ENCODE measurements at regions not wholly inside any gene's neighbourhood (a gene's known extent, or its start where the extent isn't known, plus 50 kb on each side); places are given as distances from the start of the nearest gene placed in this dataset.

DNA sequence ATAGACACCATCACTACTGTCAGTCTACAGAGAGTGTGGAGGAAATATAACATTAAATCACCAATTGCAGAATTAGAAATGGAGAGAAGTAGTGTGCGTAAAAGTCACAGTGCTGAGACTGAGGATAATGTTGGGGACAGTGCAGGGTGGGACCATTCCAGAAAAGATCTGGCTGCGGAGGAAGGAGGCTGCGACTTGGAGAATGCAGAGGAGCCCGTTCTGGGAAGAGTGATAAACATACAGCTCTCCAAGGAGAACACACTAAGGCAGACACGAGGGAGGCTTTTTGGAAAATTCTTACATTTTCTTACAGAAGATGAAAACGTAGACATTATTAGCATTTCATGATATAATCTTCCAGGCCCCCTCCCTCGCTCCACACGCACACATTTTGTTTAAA lies 337.8 kb downstream of the IRS2 start:
- Mint-ChIP-seq H3K27ac (no peak overlapping the region), H3K4me1 (no peaks in the 10 kb centered on the region), H3K4me3 (no peak overlapping the region), H3K36me3 (ENCODE audit: low read depth) (no peaks in the 10 kb centered on the region), H3K27me3 (peaks cover 21% of the 10 kb centered on the region)
- H3K9me3 ChIP-seq (ENCODE audit: control insufficient read depth, low read length, poor library complexity, severe bottlenecking) = no peaks in the 10 kb centered on the region
- DNase-seq = no peak
- no peak for ATAC-seq

DNA sequence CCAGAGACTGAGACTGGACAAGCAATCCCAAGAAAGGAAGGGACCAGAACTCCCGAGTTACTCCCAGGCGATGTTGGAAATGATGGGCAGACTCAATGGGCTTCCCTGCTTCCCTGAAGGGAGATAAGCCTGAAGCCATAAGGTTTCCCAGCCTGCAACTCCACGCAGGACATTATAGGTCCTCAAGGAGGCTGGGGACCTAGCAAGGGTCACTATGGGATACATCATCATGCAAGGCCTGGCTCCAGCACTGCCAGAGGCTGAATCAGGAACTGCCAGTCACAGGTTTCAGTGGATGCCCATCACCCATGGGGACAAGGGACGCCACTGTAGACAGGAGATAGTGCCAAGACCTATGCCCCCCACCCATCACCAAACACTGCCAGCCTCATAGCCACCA lies 338.7 kb downstream of the IRS2 start:
- peaks cover 21% of the 10 kb centered on the region for H3K27me3 Mint-ChIP-seq
- H3K4me3 Mint-ChIP-seq = no peak overlapping the region
- DNase-seq = no peak
- no peak overlapping the region for H3K27ac Mint-ChIP-seq
- no peaks in the 10 kb centered on the region for H3K36me3 Mint-ChIP-seq (ENCODE audit: low read depth)
- H3K9me3 ChIP-seq (ENCODE audit: control insufficient read depth, low read length, poor library complexity, severe bottlenecking) = no peaks in the 10 kb centered on the region
- H3K4me1 Mint-ChIP-seq = no peaks in the 10 kb centered on the region
- no peak for ATAC-seq

DNA sequence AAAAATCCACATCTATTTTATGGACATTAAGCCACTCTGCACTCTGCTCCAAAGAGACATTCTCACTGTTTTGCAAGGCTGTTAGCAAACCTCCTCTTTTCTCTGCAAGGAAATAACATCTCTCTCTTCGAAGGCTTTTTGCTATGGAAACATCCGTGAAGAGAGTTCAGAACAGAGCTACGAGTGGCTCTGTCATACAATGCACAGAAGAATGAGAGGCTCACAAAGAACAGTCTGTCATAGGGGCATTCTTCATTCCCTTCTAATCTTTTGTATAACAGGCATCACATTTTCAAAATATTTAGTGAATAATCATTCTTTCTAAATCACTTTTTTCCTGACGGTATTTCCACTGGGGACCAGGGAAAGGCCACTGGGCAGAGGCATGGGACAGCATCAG lies 346.1 kb downstream of the IRS2 start:
- Mint-ChIP-seq H3K36me3 (ENCODE audit: low read depth) (no peaks in the 10 kb centered on the region), H3K4me3 (no peak overlapping the region), H3K27me3 (no peaks in the 10 kb centered on the region), H3K4me1 (no peaks in the 10 kb centered on the region), H3K27ac (no peak overlapping the region)
- H3K9me3 ChIP-seq (ENCODE audit: control insufficient read depth, low read length, poor library complexity, severe bottlenecking) = no peaks in the 10 kb centered on the region
- DNase-seq (no peak), ATAC-seq (no peak)

DNA sequence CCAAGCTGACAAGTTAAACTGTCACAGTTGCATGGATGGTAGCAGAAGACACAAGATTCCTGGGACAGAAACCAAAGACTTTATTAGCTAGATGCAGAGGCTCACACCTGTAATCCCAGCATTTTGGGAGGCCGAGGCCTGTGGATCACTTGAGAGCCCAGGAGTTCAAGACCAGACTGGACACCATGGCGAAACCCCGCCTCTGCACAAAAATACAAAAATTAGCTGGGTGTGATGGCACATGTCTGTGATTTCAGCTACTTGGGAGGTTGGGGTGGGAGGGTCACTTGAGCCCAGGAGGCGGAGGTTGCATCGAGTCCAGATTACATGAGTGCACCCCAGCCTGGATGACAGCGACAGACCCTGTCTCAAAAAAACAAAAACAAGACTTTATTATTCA lies 346.6 kb downstream of the IRS2 start:
- ATAC-seq (no peak), DNase-seq (no peak)
- H3K27me3 Mint-ChIP-seq = no peaks in the 10 kb centered on the region
- no peak overlapping the region for H3K4me3 Mint-ChIP-seq
- no peaks in the 10 kb centered on the region for H3K9me3 ChIP-seq (ENCODE audit: control insufficient read depth, low read length, poor library complexity, severe bottlenecking)
- H3K27ac Mint-ChIP-seq = no peak overlapping the region
- no peaks in the 10 kb centered on the region for H3K36me3 Mint-ChIP-seq (ENCODE audit: low read depth)
- H3K4me1 Mint-ChIP-seq = no peaks in the 10 kb centered on the region

DNA sequence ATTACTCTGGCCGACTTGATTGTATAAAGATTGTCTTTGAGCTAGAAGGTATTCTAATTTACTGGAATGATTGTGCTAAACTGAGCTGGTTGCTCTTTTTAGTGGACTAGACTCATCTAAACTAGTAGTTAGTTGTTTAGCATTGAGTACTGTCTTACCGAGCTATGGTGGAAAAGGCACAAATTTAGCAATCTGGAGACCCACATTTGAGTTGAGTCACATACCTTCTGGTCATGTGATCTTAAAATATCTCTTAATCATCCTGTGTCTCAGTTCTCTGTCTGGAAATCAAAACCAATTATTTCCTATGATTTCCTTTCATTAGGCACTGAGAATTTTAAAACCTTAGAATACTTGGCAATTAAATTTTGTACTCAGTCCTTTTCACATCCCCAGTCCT lies 349.5 kb downstream of the IRS2 start:
- Mint-ChIP-seq H3K4me1 (no peaks in the 10 kb centered on the region), H3K4me3 (no peak overlapping the region), H3K27ac (no peak overlapping the region), H3K27me3 (no peaks in the 10 kb centered on the region), H3K36me3 (ENCODE audit: low read depth) (no peaks in the 10 kb centered on the region)
- no peaks in the 10 kb centered on the region for H3K9me3 ChIP-seq (ENCODE audit: control insufficient read depth, low read length, poor library complexity, severe bottlenecking)
- no peak for ATAC-seq
- DNase-seq = no peak

DNA sequence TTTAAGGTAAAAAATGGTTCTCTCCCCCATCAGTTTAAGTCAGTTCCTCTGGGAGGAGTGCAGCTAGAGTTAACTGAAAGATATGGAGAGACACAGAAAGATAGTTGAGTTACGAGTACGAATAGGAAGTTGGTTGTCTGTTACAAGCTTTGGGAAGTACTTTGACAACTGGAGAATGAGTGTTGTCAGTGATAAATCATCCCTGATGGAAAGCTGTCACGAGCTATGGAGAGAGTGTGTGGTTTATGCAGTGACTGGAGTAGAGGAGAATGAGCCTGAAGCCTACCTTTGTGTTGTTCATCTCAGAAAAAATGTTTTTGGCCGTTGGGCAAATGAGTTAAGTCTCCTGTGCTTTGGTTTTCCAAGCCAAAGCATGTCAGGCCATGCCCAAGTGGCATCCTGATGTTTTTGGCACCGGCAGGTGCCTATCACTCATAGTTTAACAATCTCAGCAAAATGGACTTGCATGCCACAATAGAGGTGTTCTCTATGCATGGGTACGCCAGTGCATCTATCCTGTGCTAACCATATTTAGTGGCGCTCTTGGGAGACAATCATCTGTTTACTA lies 350.2 kb downstream of the IRS2 start:
- no peak overlapping the region for H3K27ac Mint-ChIP-seq
- H3K4me3 Mint-ChIP-seq = no peak overlapping the region
- H3K4me1 Mint-ChIP-seq = no peaks in the 10 kb centered on the region
- DNase-seq = no peak
- no peaks in the 10 kb centered on the region for H3K9me3 ChIP-seq (ENCODE audit: control insufficient read depth, low read length, poor library complexity, severe bottlenecking)
- ATAC-seq = no peak
- no peaks in the 10 kb centered on the region for H3K27me3 Mint-ChIP-seq
- H3K36me3 Mint-ChIP-seq (ENCODE audit: low read depth) = no peaks in the 10 kb centered on the region

DNA sequence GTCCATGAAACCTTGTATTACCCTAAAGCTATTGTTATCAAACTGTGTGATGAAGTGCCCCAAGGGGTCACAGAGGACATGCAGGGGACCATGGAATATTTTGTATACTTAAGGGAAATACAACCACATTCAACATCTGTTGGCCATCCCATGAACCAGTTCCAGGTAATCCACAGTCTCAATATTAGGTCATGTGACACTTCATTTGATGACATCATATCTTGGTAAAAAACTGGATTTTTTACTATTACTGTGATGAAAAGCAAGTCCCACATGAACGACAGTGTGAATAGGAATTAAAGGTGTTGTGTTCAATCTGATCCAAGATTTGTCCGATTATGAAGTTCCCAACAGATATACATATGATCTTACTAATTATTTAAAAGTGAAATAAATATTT lies 355.2 kb downstream of the IRS2 start:
- no peaks in the 10 kb centered on the region for H3K36me3 Mint-ChIP-seq (ENCODE audit: low read depth)
- H3K27me3 Mint-ChIP-seq = no peaks in the 10 kb centered on the region
- DNase-seq (no peak), ATAC-seq (no peak)
- H3K4me1 Mint-ChIP-seq = no peaks in the 10 kb centered on the region
- H3K9me3 ChIP-seq (ENCODE audit: control insufficient read depth, low read length, poor library complexity, severe bottlenecking) = no peaks in the 10 kb centered on the region
- H3K27ac Mint-ChIP-seq = no peak overlapping the region
- no peak overlapping the region for H3K4me3 Mint-ChIP-seq

DNA sequence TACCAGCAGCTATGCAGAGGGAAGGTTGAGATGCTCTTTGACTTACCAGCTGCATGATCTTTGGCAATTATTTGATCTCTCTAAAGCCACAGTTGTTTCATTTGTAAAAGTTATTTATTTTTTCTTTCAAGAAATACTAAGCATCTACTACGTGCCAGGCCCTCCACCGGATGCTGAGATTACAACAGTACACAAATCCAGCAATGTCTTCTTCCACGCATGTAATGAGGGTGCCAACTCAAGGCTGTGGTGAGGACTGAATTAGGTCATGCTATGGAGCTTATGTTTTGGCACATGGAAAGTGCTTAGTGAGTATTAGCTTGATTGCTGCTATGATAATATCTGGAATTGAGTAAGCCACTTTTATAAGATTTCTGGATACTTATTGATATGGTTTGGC lies 358.2 kb downstream of the IRS2 start:
- Mint-ChIP-seq H3K4me1 (no peaks in the 10 kb centered on the region), H3K4me3 (no peak overlapping the region), H3K27me3 (no peaks in the 10 kb centered on the region), H3K27ac (no peak overlapping the region), H3K36me3 (ENCODE audit: low read depth) (no peaks in the 10 kb centered on the region)
- no peak for ATAC-seq
- no peak for DNase-seq
- H3K9me3 ChIP-seq (ENCODE audit: control insufficient read depth, low read length, poor library complexity, severe bottlenecking) = no peaks in the 10 kb centered on the region

DNA sequence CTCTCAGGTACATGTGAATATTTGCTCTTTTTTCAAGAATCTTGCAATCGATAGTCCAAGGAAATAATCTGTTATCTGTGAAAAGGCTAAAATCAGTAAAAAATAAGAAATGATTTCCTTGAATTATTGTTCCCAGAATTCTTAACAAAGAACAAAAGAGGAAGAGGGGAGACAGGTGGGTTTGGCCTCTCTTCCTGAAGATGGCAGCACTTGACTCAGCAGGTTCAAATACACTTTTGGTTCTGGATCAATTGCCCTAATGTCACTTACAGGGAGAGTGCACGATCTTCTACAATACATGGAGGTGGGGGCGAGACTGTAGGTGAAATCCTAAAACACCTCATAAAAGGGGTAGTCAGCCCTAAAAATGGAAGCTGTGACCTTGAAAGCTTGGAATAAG lies 358.7 kb downstream of the IRS2 start:
- Mint-ChIP-seq H3K27ac (no peak overlapping the region), H3K4me1 (no peaks in the 10 kb centered on the region), H3K36me3 (ENCODE audit: low read depth) (no peaks in the 10 kb centered on the region), H3K27me3 (no peaks in the 10 kb centered on the region), H3K4me3 (no peak overlapping the region)
- DNase-seq (no peak), ATAC-seq (no peak)
- H3K9me3 ChIP-seq (ENCODE audit: control insufficient read depth, low read length, poor library complexity, severe bottlenecking) = no peaks in the 10 kb centered on the region

DNA sequence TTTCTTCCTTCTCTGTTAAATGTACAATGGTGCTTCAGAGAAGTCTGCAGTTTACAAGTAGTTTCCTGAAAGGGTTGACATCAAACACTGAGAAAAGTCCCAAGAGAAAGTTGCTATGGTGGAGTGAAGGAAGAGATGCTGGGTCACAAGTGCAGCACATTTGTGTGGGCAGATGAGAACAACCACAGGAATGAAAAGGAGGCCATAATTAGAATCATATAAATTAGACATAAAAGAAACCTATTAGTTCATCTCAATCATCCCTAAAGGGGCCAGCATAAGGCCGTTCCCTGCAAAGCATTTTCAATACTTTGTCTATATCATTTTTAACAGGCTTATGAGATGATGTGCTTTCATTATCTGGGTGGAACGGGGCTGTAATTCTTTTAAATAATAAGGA lies 359.2 kb downstream of the IRS2 start:
- ATAC-seq = no peak
- DNase-seq = no peak
- no peak overlapping the region for H3K4me3 Mint-ChIP-seq
- H3K27me3 Mint-ChIP-seq = no peaks in the 10 kb centered on the region
- H3K27ac Mint-ChIP-seq = no peak overlapping the region
- H3K36me3 Mint-ChIP-seq (ENCODE audit: low read depth) = no peaks in the 10 kb centered on the region
- H3K4me1 Mint-ChIP-seq = no peaks in the 10 kb centered on the region
- H3K9me3 ChIP-seq (ENCODE audit: control insufficient read depth, low read length, poor library complexity, severe bottlenecking) = no peaks in the 10 kb centered on the region

DNA sequence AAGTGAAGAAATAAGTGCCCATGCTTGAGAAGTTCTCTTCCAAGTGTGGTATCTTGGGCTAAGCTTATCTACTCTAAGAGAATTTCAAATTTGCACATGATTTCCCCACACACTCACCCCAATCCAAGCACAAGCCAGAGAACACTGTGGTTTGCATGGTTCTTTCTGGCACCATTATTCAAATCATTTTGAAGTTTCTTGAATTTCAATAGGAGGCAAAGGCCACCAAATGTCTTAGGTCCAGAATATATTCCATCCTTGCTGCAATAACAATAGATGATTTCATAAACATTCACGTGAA lies 359.7 kb downstream of the IRS2 start:
- H3K9me3 ChIP-seq (ENCODE audit: control insufficient read depth, low read length, poor library complexity, severe bottlenecking) = no peaks in the 10 kb centered on the region
- no peak for DNase-seq
- Mint-ChIP-seq H3K27ac (no peak overlapping the region), H3K36me3 (ENCODE audit: low read depth) (no peaks in the 10 kb centered on the region), H3K4me1 (no peaks in the 10 kb centered on the region), H3K27me3 (no peaks in the 10 kb centered on the region), H3K4me3 (no peak overlapping the region)
- no peak for ATAC-seq

DNA sequence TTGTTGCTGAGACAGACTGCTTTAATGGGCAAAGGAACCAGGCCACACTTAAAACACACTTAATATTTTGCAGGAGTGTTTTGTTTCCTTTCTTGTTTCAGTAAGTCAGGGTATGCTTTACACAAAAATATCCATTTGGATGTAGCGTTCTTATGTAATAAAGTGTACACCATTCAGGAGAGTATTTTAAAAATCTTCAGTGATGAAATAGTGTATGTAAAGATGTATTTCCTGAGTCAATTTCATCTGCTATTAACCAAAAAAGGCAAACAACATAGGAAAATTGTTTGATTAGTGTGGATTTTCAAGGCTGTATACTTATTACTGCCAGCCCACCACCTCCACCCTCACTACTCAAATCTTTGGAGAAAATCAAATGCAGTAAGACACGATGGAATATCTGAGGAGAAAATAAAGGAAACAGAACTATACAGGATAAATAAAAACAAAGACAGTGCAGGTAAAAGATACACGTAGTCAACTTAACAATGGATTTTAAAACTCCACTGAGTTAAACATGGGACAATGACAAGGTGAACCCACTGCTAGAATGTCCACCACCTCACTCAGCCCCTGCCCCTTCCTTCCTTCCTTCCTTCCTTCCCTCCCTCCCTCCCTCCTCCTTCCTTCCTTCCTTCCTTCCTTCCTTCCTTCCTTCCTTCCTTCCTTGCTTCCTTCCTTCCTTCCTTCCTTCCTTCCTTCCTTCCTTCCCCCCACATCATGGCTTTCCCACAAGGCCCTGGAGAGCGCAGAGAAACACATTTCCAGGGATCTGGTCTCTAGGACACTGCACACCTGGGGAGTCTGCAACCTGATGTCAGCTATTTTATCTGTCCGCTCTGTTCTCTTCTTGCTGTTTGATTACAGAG lies 360.3 kb downstream of the IRS2 start:
- DNase-seq = no peak
- ATAC-seq = no peak
- Mint-ChIP-seq H3K27ac (no peak overlapping the region), H3K4me3 (no peak overlapping the region), H3K27me3 (no peaks in the 10 kb centered on the region), H3K36me3 (ENCODE audit: low read depth) (no peaks in the 10 kb centered on the region), H3K4me1 (no peaks in the 10 kb centered on the region)
- H3K9me3 ChIP-seq (ENCODE audit: control insufficient read depth, low read length, poor library complexity, severe bottlenecking) = no peaks in the 10 kb centered on the region

DNA sequence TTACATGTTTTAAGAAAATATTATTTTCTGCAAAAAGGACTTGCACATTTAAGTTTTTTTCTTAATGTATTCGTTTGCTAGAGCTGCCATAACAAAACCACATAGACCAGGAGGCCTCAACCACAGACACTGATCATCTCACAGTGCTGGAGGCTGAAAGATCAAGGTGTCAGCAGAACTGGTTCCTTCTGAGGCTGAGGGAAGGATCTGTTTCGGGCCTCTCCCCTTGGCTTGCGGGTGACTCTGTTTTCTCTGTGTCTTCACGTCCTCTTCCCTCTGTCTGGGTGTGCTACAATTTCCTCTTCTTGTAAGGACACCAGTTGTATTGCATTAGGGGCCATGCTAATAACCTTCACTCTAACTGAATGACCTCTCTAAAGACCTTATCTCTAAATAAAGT lies 364.2 kb downstream of the IRS2 start:
- DNase-seq (no peak), ATAC-seq (no peak)
- Mint-ChIP-seq H3K27ac (no peak overlapping the region), H3K36me3 (ENCODE audit: low read depth) (no peaks in the 10 kb centered on the region), H3K4me1 (no peaks in the 10 kb centered on the region), H3K27me3 (no peaks in the 10 kb centered on the region), H3K4me3 (no peak overlapping the region)
- no peaks in the 10 kb centered on the region for H3K9me3 ChIP-seq (ENCODE audit: control insufficient read depth, low read length, poor library complexity, severe bottlenecking)

DNA sequence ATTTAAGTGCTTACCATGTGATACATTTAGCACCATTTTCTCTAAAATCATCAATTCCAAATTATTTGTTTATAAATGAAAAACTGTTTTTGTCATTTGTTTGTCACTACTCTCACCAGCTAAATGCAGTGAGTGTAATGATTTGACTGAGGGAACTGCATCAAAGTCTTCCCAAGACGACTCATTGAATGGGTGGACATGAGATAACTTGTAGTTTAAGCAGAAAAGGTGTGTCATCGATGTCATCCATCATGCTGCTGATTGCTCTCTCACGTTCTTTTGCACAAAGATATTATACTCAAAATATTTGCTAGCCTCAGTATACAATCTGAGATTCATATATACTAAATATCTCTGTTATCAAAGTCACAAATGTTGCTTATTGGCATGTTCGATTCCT lies 366.5 kb downstream of the IRS2 start:
- Mint-ChIP-seq H3K27ac (no peak overlapping the region), H3K27me3 (no peaks in the 10 kb centered on the region), H3K4me3 (no peak overlapping the region), H3K36me3 (ENCODE audit: low read depth) (no peaks in the 10 kb centered on the region), H3K4me1 (no peaks in the 10 kb centered on the region)
- no peak for DNase-seq
- no peak for ATAC-seq
- H3K9me3 ChIP-seq (ENCODE audit: control insufficient read depth, low read length, poor library complexity, severe bottlenecking) = no peaks in the 10 kb centered on the region
